Embryonic facial prominence (tissue), 1 donor: ENCODE measurements at regions not wholly inside any gene's neighbourhood (a gene's known extent, or its start where the extent isn't known, plus 50 kb on each side); places are given as distances from the start of the nearest gene placed in this dataset.

Experiments used
- DNase-seq: peaks from one replicate; pipeline ENCODE4 v3.0.0-alpha.2; 2016; ENCODE audit errors: extremely low spot score

- DNase-seq: no peak
Measured at GRCh38 chr4:147355847-147356246, 125.0 kb upstream of the EDNRA start.

- no peak for DNase-seq
Measured at GRCh38 chr4:147360301-147360700, 120.6 kb upstream of the EDNRA start.

GRCh38 chr4:147361726-147362125 lies 119.2 kb upstream of the EDNRA start:
- no peak for DNase-seq

DNA sequence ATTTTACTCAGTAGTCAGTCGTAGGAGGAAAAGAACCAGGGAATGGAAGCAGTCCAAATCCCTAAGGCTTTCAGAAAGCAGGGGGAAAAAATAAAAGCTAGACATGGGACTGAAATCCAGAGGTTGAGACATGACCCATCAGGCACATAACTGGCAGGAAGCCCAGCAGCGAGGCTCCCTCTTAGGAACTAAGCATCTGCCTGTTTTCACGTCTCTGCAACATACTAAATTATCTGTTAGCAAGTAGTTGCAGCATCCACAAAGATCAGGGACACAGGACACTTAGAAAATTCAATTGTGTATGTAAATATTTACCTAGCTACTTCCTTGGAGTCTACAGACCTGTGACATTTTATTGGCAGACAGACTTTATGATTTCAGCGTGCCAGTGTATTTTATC lies 118.0 kb upstream of the EDNRA start:
- DNase-seq: no peak

GRCh38 chr4:147363514-147363913 lies 117.4 kb upstream of the EDNRA start:
- no peak for DNase-seq

DNA sequence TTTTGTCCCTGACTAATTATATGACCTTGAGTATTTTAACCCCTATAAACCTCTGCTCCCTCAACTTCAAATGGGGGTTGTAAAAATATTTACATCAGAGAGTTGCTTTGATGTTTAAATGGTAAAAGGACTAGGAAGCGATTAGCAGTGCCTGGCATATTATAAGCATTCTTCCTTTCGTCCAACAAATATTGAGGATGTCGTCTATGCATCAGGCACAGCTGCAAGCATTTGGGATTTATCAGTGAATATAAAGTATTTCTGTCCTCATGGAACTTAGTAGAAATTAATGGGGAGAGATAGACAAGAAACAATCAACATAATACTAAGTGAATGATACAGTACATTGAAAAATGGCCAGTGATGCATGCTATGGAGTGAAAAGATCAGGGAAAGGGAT lies 115.5 kb upstream of the EDNRA start:
- DNase-seq: no peak

DNA sequence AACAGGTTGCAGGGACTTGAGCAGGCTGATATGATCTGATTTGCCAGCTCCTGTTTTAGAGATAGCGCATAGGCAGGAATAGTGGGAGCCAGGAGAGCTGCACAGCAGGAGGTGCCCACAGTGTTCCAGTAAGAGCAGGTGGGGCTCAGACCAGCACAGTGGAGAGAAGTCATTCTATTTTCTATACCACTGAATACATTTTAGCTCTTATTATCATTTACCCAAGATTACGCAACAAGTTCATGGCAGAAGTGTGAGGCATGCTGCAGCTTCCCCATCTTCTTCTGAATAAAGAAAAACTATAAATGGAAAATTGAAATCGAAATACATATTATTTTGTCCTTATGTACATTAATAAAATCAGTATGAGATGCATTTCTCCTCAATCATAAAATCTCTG lies 114.7 kb upstream of the EDNRA start:
- no peak for DNase-seq

DNA sequence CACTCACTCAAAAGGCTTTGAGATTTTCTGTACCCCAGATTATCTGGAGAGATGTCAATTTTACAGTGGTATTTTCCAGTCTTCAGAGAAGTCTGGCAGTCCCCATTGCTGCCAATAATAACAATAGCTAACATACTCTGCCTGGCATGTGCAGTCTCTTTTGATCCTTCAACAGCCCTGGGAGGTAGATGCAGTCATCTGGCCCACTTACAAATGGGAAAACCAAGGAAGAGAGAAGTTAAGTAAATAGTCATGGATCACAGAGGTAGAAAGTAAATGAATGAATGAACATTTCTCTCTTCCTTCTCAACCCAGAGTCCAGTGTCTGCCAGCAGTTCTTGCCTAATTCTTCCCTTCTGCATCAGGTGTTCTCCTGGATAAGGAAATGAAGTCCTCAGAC lies 113.0 kb upstream of the EDNRA start:
- no peak for DNase-seq

DNA sequence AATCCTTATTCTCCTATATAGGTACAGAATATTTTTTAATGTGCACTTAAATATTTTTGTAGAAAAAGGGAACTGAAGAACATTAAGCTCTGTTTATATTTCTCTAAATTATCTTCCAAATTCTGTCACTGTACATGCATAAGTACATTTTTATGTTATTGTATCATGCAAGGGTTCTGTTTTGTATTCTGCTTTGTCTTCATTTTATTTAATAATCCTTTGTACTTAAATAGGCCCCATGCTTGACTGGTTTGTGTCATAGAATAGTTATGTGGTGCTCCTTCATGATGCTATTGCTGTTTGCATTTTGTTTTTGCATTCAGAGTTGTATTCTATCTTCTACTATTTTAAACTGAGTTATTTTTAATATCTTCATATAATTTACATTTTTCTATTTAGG lies 111.9 kb upstream of the EDNRA start:
- DNase-seq: peak; percentile 29

DNA sequence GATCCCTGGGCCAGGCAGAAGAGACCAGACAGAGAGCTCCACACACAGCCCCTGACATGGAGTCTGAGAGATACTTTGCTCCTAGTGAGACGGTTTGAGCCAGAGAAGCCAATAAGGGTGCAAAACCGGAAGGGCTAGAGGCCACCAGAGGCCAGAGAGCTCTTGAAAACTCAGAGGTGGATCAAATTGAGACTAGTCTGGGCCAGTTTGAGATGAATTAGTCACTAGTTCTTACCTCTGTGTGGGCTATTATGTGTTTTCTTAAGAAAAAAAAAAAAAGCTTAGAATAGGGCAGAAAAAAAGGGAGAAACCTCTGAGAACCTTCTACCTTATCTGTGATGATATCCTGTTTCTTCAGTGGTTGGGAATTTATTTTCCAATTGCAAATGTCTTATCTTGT lies 110.4 kb upstream of the EDNRA start:
- DNase-seq: no peak

DNA sequence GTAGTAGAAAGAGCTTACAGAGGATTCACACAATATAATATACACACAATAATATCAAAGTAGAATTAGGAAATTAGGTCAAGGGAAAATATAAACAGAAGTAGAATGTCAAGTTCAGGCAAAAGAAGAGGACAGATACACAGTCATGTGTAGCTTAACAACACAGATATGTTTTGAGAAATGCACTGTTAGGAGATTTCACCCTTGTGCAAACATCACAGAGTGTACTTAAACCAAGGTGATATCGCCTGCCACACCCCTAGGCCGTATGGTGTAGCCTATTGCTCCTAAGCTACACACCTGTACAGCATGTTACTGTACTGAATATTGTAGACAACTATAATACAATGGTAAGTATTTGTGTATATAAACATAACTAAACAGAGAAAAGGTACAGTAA lies 110.0 kb upstream of the EDNRA start:
- no peak for DNase-seq

GRCh38 chr4:147371661-147372060 lies 109.2 kb upstream of the EDNRA start:
- DNase-seq: no peak

GRCh38 chr4:147378780-147379179 lies 102.1 kb upstream of the EDNRA start:
- no peak for DNase-seq

DNA sequence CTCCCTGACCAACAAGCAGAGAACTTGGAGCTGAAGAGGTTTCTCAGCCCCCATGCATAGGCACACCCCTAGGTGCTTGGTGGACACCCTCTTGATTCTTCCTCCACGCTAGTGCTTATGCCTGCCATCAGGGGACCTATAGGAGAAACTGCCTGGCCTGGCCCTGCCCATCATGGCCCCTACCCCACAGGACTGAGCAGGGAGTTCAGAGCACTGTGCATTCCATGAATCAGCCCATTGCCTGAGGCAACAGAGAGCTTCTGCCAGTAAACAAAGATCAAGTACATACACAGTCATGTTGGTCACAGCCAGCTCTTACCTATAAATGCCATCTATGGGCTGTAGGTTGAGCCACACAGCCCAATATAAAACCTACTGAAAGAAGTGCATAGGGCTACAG lies 99.1 kb upstream of the EDNRA start:
- DNase-seq: no peak

DNA sequence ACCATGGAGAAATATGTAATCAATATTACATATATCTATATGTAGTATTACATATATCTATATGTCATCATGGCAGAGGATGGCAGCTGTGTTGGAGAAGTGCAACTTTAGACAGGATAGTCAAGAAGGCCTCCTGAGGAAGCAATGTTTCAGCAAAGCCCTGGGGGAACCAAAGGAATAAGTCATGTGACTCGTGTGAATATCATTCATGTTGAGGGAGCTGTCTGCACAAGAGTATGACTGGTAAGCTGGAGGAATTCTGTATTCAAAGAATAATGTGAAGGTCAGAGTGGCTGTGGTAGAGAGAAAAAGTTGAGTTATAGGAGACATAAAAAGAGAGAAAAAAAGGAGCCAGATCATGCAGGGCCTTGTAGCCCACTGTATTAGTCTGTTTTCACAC lies 92.9 kb upstream of the EDNRA start:
- DNase-seq: no peak

DNA sequence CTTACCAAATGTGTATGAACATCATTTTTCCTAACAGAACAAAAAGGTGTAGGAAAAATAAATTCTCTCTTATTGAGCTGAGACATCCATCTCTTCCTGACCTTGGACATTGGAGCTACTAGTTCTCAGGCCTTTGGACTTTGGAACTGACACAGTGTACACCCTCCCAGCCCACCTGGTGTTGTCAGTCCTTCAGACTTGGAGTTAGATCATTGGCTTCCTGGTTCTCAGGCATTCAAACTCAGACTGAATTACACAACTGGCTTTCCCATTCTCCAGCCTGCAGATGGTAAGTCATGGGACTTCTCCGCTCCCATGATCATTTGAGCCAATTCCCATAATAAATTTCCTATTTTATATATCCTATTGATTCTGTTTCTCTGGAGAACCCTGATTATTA lies 84.8 kb upstream of the EDNRA start:
- no peak for DNase-seq

GRCh38 chr4:147398556-147398955 lies 82.3 kb upstream of the EDNRA start:
- no peak for DNase-seq

DNA sequence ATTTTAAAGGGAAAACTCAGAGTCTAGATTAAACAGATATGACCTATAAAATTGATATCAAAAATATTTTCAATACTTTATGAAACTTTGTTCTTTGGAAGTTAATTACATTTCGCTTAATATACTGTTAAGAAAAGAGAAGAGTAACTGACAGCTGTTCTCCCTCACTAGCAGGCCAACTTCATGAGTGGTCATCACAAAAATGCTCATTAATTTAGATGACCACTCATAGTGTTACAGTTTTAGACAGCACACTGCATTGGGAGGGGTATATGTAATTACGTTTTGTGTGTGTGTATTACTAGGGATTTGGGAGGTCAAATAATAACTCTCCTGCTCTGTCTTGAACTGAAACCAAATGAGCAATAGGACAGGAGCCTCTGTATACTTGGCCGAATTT lies 80.2 kb upstream of the EDNRA start:
- DNase-seq: no peak

GRCh38 chr4:147401221-147401620 lies 79.7 kb upstream of the EDNRA start:
- DNase-seq: no peak

GRCh38 chr4:147407261-147408045 lies 73.4 kb upstream of the EDNRA start:
- DNase-seq: no peak

GRCh38 chr4:147408189-147408588 lies 72.7 kb upstream of the EDNRA start:
- DNase-seq: no peak

GRCh38 chr4:147409350-147409749 lies 71.5 kb upstream of the EDNRA start:
- no peak for DNase-seq

DNA sequence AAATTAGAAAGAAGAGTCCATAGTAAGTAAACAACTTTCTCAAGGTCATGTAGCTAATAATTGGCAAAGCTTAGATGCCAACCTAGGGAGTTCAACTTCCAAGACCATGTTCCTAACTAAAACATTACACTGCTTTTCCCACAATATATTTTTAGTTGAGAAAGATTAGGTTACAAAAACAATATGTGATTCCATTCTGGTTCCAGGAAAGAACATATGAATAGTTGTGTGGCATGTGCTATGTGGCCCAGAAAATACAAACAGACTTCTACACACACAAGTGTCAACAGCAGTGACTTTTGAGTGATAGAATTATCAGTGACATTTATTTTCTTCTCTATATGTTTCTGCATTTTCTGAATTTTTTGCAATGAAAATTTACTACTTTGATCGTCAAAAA lies 62.7 kb upstream of the EDNRA start:
- DNase-seq: no peak

DNA sequence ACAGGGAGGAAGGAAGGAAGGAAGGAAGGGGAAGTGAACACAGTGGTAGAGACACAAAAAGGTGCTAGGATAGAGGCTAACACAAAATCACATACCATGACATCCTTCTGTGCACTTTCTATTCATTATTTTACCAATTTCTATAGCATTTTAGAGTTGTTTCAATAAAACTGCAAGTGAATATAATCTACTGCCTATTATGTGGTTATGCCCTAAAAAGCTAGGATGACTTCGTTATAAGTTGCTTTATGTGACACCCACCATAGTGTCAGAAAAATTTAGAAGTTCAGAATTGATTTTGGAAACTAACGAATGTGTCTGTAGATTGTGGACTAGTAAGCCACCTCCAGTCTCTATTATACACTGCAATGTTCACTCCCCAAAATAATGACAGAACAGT lies 59.4 kb upstream of the EDNRA start:
- no peak for DNase-seq
